ENCODE measurements at regions not wholly inside any gene's neighbourhood (a gene's known extent, or its start where the extent isn't known, plus 50 kb on each side); places are given as distances from the start of the nearest gene placed in this dataset.

DNA sequence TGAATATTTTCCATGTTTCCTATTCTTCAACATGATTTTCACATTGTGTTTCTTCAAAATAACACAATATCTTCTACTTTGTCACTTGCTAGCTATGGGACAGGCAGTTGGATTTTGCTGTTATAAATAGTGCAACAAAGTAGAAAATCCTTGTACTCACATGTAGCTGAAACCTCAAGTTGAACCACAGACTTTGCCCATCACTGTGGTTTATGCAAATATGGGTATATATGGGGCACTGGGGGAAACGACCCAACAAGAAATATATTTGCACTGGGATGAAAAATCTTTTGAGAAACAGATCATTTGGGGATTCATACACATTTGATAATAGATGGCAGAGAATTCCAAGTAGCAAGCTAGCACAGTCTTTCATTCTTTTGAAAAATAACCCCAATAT, 486.3 kb upstream of the MAP2 start:
- POLR2A ChIA-PET: no interaction called here
- H3K27ac ChIP-seq (ENCODE audit: low read depth, low read length): no peak overlapping the region
- no peak for ATAC-seq

DNA sequence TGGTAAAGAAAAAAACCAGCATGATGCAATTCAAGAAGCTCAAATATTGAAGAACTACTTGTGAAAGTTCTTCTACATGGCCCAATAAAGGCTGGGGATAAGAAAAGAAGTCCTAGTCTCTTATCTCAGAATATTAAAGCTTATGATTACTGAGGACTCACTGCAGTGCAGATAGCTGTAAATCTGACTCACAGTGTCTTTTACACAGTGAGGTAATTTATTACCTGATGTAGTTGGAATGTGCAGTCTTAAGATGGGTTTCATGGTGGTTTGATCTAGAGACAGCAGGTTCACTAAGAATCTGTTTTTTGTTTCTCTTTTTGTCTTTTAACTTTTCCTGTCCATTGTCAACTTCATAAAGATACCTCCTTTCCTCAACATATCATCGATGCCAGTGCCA, 484.0 kb upstream of the MAP2 start:
- peaks cover 0 to 1% (median 0%) of the 10 kb centered on the region in 7 donors for H3K4me1 Mint-ChIP-seq
- no peak overlapping the region for H3K4me3 Mint-ChIP-seq
- H3K27ac Mint-ChIP-seq: no peak overlapping the region
- H3K27me3 ChIP-seq (ENCODE audit: control insufficient read depth in 2 of 2, insufficient read depth in 2 of 2, low read length in 2 of 2): no peaks in the 10 kb centered on the region
- no peaks in the 10 kb centered on the region for H3K9me3 ChIP-seq (ENCODE audit: control insufficient read depth in 2 of 3, low read length in 3 of 3)
- H3K36me3 ChIP-seq (ENCODE audit: control insufficient read depth in 2 of 3, insufficient read depth in 3 of 3, low read length in 3 of 3): no peaks in the 10 kb centered on the region
- CTCF ChIA-PET: no interaction called here
- DNase-seq (no peak), ATAC-seq (no peak)
- POLR2A ChIA-PET: no interaction called here
- H3K9me3 Mint-ChIP-seq: peaks cover 0 to 4% (median 0%) of the 10 kb centered on the region in 11 donors
- no peaks in the 10 kb centered on the region for H3K27me3 Mint-ChIP-seq
- no peak overlapping the region for H3K27ac ChIP-seq (ENCODE audit: low read depth, low read length)
- H3K36me3 Mint-ChIP-seq: no peaks in the 10 kb centered on the region
- H3K4me1 ChIP-seq (ENCODE audit: control insufficient read depth in 2 of 2, insufficient read depth in 2 of 2, low read length in 2 of 2): no peaks in the 10 kb centered on the region
- intact Hi-C loops (cut with micrococcal nuclease): no loop called here
- H3K4me3 ChIP-seq (ENCODE audit: low read length): no peak overlapping the region

More for the DNA sequence above, 486.3 kb upstream of the MAP2 start:
- no peaks in the 10 kb centered on the region for H3K4me1 Mint-ChIP-seq
- intact Hi-C loops (cut with micrococcal nuclease): no loop called here
- H3K9me3 Mint-ChIP-seq: peaks cover 0 to 3% (median 0%) of the 10 kb centered on the region in 11 donors
- no peak overlapping the region for H3K27ac Mint-ChIP-seq
- no peak for DNase-seq
- H3K27me3 Mint-ChIP-seq: no peaks in the 10 kb centered on the region
- Histone ChIP-seq H3K36me3 (ENCODE audit: control insufficient read depth in 2 of 3, insufficient read depth in 3 of 3, low read length in 3 of 3) (no peaks in the 10 kb centered on the region), H3K27me3 (ENCODE audit: control insufficient read depth in 2 of 2, insufficient read depth in 2 of 2, low read length in 2 of 2) (no peaks in the 10 kb centered on the region), H3K4me1 (ENCODE audit: control insufficient read depth in 2 of 2, insufficient read depth in 2 of 2, low read length in 2 of 2) (no peaks in the 10 kb centered on the region), H3K9me3 (ENCODE audit: control insufficient read depth in 2 of 3, low read length in 3 of 3) (no peaks in the 10 kb centered on the region), H3K4me3 (ENCODE audit: low read length) (no peak overlapping the region)
- no peaks in the 10 kb centered on the region for H3K36me3 Mint-ChIP-seq
- CTCF ChIA-PET: no interaction called here
- H3K4me3 Mint-ChIP-seq: no peak overlapping the region

DNA sequence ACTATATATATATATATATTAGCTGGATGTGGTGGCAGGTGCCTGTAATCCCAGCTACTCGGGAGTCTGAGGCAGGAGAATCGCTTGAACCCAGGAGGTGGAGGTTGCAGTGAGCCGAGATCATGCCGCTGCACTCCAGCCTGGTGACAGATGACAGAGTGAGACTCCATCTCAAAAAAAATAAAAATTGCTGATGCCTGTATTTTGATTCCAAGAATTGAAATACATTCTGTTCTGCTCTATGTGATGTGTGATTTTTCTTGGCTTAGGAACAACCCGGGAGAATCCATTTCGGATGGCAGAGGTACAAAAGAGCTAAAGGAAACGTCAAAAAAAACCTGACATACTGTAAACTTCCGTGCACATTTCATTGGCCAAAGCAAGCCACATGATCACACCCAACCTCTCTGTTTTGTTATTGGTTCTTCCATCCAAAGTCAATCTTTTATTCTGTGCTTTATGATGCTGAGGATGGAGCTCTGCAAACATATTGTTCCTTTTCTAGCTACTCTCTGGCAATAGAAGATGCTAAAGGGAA, 478.1 kb upstream of the MAP2 start:
- Histone ChIP-seq H3K36me3 (ENCODE audit: control insufficient read depth in 2 of 3, insufficient read depth in 3 of 3, low read length in 3 of 3) (no peaks in the 10 kb centered on the region), H3K27ac (ENCODE audit: low read depth, low read length) (no peak overlapping the region), H3K4me3 (ENCODE audit: low read length) (no peak overlapping the region), H3K9me3 (ENCODE audit: control insufficient read depth in 2 of 3, low read length in 3 of 3) (no peaks in the 10 kb centered on the region), H3K4me1 (ENCODE audit: control insufficient read depth in 2 of 2, insufficient read depth in 2 of 2, low read length in 2 of 2) (no peaks in the 10 kb centered on the region), H3K27me3 (ENCODE audit: control insufficient read depth in 2 of 2, insufficient read depth in 2 of 2, low read length in 2 of 2) (no peaks in the 10 kb centered on the region)
- Mint-ChIP-seq H3K36me3 (no peaks in the 10 kb centered on the region), H3K4me1 (peaks cover 0 to 1% (median 0%) of the 10 kb centered on the region in 7 donors), H3K27ac (no peak overlapping the region), H3K27me3 (no peaks in the 10 kb centered on the region), H3K4me3 (no peak overlapping the region), H3K9me3 (peaks cover 0 to 10% (median 3%) of the 10 kb centered on the region in 11 donors)
- POLR2A ChIA-PET: no interaction called here
- CTCF ChIA-PET: no interaction called here
- ATAC-seq: no peak
- intact Hi-C loops (cut with micrococcal nuclease): no loop called here
- DNase-seq: no peak

DNA sequence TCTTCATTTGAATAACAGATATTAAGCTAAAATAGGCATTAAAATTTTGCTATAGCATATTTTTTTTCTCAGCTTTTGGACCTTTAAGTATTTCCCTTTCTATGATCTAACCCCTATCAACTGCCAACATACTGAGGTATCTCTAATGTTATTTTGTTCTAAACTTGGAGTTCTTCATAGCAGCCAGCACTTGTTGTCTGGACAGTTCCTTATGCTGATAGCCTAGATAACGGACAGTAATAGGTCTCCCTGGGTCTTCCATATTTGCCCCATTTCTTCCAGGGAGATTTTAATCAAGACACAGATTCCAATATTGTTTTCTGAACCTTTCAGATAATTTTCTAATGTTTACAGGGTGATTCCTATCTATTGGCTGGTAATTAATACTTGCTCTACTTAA, 475.8 kb upstream of the MAP2 start:
- DNase-seq (no peak), ATAC-seq (no peak)
- CTCF ChIA-PET: no interaction called here
- Mint-ChIP-seq H3K9me3 (peaks cover 0 to 14% (median 3%) of the 10 kb centered on the region in 11 donors), H3K27ac (no peak overlapping the region), H3K4me1 (peaks cover 0 to under 1% (median 0%) of the 10 kb centered on the region in 7 donors), H3K36me3 (no peaks in the 10 kb centered on the region), H3K4me3 (no peak overlapping the region), H3K27me3 (no peaks in the 10 kb centered on the region)
- Histone ChIP-seq H3K9me3 (ENCODE audit: control insufficient read depth in 2 of 3, low read length in 3 of 3) (no peaks in the 10 kb centered on the region), H3K27me3 (ENCODE audit: control insufficient read depth in 2 of 2, insufficient read depth in 2 of 2, low read length in 2 of 2) (no peaks in the 10 kb centered on the region), H3K4me3 (ENCODE audit: low read length) (no peak overlapping the region), H3K27ac (ENCODE audit: low read depth, low read length) (no peak overlapping the region), H3K36me3 (ENCODE audit: control insufficient read depth in 2 of 3, insufficient read depth in 3 of 3, low read length in 3 of 3) (no peaks in the 10 kb centered on the region), H3K4me1 (ENCODE audit: control insufficient read depth in 2 of 2, insufficient read depth in 2 of 2, low read length in 2 of 2) (no peaks in the 10 kb centered on the region)
- intact Hi-C loops (cut with micrococcal nuclease): no loop called here
- POLR2A ChIA-PET: no interaction called here

DNA sequence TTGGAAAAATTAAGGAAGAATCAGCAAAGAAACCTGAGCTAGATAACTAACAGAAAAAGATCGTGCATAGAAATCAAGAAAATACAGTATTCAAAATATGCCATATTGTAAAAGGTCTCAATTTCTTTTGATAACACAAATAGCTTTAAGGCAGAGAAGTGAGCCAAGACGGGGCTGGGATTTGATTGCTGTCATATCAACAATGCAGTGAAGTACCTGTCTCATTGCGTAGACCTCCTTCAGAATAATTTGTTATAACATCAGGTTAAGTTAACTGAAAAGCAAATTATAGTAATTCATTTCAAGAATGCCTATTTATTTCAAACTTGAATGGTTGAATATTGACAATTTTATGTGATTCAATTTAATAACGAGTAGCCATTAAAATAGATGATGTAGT, 453.8 kb upstream of the MAP2 start:
- CTCF ChIA-PET: no interaction called here
- no peaks in the 10 kb centered on the region for H3K4me1 ChIP-seq (ENCODE audit: control insufficient read depth in 2 of 2, insufficient read depth in 2 of 2, low read length in 2 of 2)
- POLR2A ChIA-PET: no interaction called here
- no peaks in the 10 kb centered on the region for H3K27me3 ChIP-seq (ENCODE audit: control insufficient read depth in 2 of 2, insufficient read depth in 2 of 2, low read length in 2 of 2)
- no peaks in the 10 kb centered on the region for H3K27me3 Mint-ChIP-seq
- ATAC-seq: no peak
- H3K4me1 Mint-ChIP-seq: no peaks in the 10 kb centered on the region
- intact Hi-C loops (cut with micrococcal nuclease): no loop called here
- no peaks in the 10 kb centered on the region for H3K36me3 ChIP-seq (ENCODE audit: control insufficient read depth in 2 of 3, insufficient read depth in 3 of 3, low read length in 3 of 3)
- no peaks in the 10 kb centered on the region for H3K36me3 Mint-ChIP-seq
- no peak overlapping the region for H3K27ac Mint-ChIP-seq
- H3K27ac ChIP-seq (ENCODE audit: low read depth, low read length): no peak overlapping the region
- DNase-seq: no peak
- no peak overlapping the region for H3K4me3 ChIP-seq (ENCODE audit: low read length)
- H3K9me3 ChIP-seq (ENCODE audit: control insufficient read depth in 2 of 3, low read length in 3 of 3): no peaks in the 10 kb centered on the region
- no peak overlapping the region for H3K4me3 Mint-ChIP-seq
- H3K9me3 Mint-ChIP-seq: peaks cover 0 to 10% (median 4%) of the 10 kb centered on the region in 11 donors

DNA sequence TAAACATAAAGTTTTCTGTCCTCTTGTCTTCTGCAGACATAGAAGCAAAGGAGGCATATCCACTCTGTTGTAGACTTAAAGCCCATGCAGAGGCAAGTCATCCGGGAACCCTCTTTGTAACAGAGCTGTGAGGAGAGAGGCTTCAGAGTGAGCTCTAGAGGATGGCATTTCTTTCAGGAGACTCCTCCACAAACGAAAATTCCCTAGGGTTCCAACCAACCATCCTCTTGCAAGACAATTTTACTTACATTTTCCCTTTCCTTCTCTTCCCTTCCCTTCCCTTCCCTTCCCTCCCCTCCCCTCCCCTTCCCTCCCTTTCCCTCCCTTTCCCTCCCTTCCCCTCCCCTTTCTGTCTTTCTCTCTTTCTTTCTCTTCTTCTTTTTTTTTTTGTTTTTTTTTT, 446.3 kb upstream of the MAP2 start:
- H3K4me3 ChIP-seq (ENCODE audit: low read length): no peak overlapping the region
- Mint-ChIP-seq H3K27ac (no peak overlapping the region), H3K4me1 (no peaks in the 10 kb centered on the region), H3K9me3 (peaks cover 0 to 4% (median 0%) of the 10 kb centered on the region in 11 donors), H3K27me3 (no peaks in the 10 kb centered on the region), H3K36me3 (no peaks in the 10 kb centered on the region), H3K4me3 (no peak overlapping the region)
- intact Hi-C loops (cut with micrococcal nuclease): no loop called here
- no peak overlapping the region for H3K27ac ChIP-seq (ENCODE audit: low read depth, low read length)
- H3K4me1 ChIP-seq (ENCODE audit: control insufficient read depth in 2 of 2, insufficient read depth in 2 of 2, low read length in 2 of 2): no peaks in the 10 kb centered on the region
- ChIA-PET POLR2A (no interaction called here), CTCF (no interaction called here)
- H3K27me3 ChIP-seq (ENCODE audit: control insufficient read depth in 2 of 2, insufficient read depth in 2 of 2, low read length in 2 of 2): no peaks in the 10 kb centered on the region
- ATAC-seq (no peak), DNase-seq (no peak)
- H3K36me3 ChIP-seq (ENCODE audit: control insufficient read depth in 2 of 3, insufficient read depth in 3 of 3, low read length in 3 of 3): no peaks in the 10 kb centered on the region
- H3K9me3 ChIP-seq (ENCODE audit: control insufficient read depth in 2 of 3, low read length in 3 of 3): no peaks in the 10 kb centered on the region

DNA sequence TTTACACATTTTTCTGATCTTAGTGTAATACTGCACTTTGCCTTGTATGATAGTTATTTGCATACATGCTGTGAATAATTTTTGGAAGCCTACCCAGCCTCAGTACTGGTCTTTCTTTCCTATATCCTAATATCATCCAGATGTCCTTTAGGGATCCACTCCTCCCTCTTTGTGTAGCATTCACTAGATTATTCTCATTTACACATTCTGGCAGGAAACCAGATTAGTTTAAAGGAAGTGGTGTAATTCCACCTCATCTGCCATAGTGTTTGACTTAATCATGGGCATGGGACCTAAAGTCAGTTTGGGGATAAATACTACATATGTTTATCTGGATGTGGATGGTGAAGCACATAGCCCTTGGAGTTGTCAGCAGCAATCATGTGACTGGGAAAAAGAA, 444.9 kb upstream of the MAP2 start:
- CTCF ChIA-PET: no interaction called here
- POLR2A ChIA-PET: no interaction called here
- no peaks in the 10 kb centered on the region for H3K27me3 Mint-ChIP-seq
- no peaks in the 10 kb centered on the region for H3K36me3 Mint-ChIP-seq
- intact Hi-C loops (cut with micrococcal nuclease): no loop called here
- ATAC-seq (no peak), DNase-seq (no peak)
- Histone ChIP-seq H3K9me3 (ENCODE audit: control insufficient read depth in 2 of 3, low read length in 3 of 3) (no peaks in the 10 kb centered on the region), H3K36me3 (ENCODE audit: control insufficient read depth in 2 of 3, insufficient read depth in 3 of 3, low read length in 3 of 3) (no peaks in the 10 kb centered on the region), H3K27ac (ENCODE audit: low read depth, low read length) (no peak overlapping the region), H3K4me1 (ENCODE audit: control insufficient read depth in 2 of 2, insufficient read depth in 2 of 2, low read length in 2 of 2) (no peaks in the 10 kb centered on the region), H3K4me3 (ENCODE audit: low read length) (no peak overlapping the region), H3K27me3 (ENCODE audit: control insufficient read depth in 2 of 2, insufficient read depth in 2 of 2, low read length in 2 of 2) (no peaks in the 10 kb centered on the region)
- H3K4me1 Mint-ChIP-seq: no peaks in the 10 kb centered on the region
- no peak overlapping the region for H3K4me3 Mint-ChIP-seq
- H3K27ac Mint-ChIP-seq: no peak overlapping the region
- H3K9me3 Mint-ChIP-seq: peaks cover 0 to 4% (median 0%) of the 10 kb centered on the region in 11 donors

Measured in naive thymus-derived CD4-positive, alpha-beta T cell (primary cell).